ENCODE measurements at regions not wholly inside any gene's neighbourhood (a gene's known extent, or its start where the extent isn't known, plus 50 kb on each side); places are given as distances from the start of the nearest gene placed in this dataset.

GRCh38 chr4:122517345-122517744, 60.8 kb upstream of the IL2 start:
- TF ChIP-seq YY1 (IDR thresholded peaks at IDR 0.05; ENCODE audit: low read depth): no peak
- TF ChIP-seq EP300 (IDR thresholded peaks at IDR 0.05; ENCODE audit: borderline replicate concordance): no peak
- TF ChIP-seq CEBPB (IDR thresholded peaks at IDR 0.05): no peak
- no peak for TF ChIP-seq EGR1 (IDR thresholded peaks at IDR 0.05)
- TF ChIP-seq CREB1 (IDR thresholded peaks at IDR 0.05; ENCODE audit: low read depth): no peak
- no peak for TF ChIP-seq ZBTB7A (IDR thresholded peaks at IDR 0.05; ENCODE audit: low read depth)
- no peak for TF ChIP-seq RAD21 (IDR thresholded peaks at IDR 0.05; ENCODE audit: low read depth)
- no peak for TF ChIP-seq TAF1 (IDR thresholded peaks at IDR 0.05; ENCODE audit: low read depth)
- no peak for TF ChIP-seq MAX (IDR thresholded peaks at IDR 0.05)
- no peak for TF ChIP-seq TEAD4 (IDR thresholded peaks at IDR 0.05)
- no peak for TF ChIP-seq NFIC (IDR thresholded peaks at IDR 0.05)
- no peak for TF ChIP-seq FOXM1 (IDR thresholded peaks at IDR 0.05; ENCODE audit: borderline replicate concordance, low read depth)
- no peak for TF ChIP-seq USF1 (IDR thresholded peaks at IDR 0.05)

GRCh38 chr4:122516376-122516775, 59.9 kb upstream of the IL2 start:
- TF ChIP-seq EGR1 (IDR thresholded peaks at IDR 0.05): no peak
- TF ChIP-seq RAD21 (IDR thresholded peaks at IDR 0.05; ENCODE audit: low read depth): no peak
- TF ChIP-seq USF1 (IDR thresholded peaks at IDR 0.05): no peak
- TF ChIP-seq ZBTB7A (IDR thresholded peaks at IDR 0.05; ENCODE audit: low read depth): no peak
- no peak for TF ChIP-seq YY1 (IDR thresholded peaks at IDR 0.05; ENCODE audit: low read depth)

- TF ChIP-seq TCF12 (IDR thresholded peaks at IDR 0.05; ENCODE audit: low read depth) (no peak), MAX (IDR thresholded peaks at IDR 0.05) (no peak), REST (IDR thresholded peaks at IDR 0.05; ENCODE audit: low read depth) (no peak), FOXM1 (IDR thresholded peaks at IDR 0.05; ENCODE audit: borderline replicate concordance, low read depth) (no peak), ZBTB7A (IDR thresholded peaks at IDR 0.05; ENCODE audit: low read depth) (no peak), YY1 (IDR thresholded peaks at IDR 0.05; ENCODE audit: low read depth) (no peak)
These were observed 58.1 kb upstream of the IL2 start for GRCh38 chr4:122514671-122515070.

GRCh38 chr4:122512430-122512829, 55.9 kb upstream of the IL2 start:
- TF ChIP-seq CREB1 (IDR thresholded peaks at IDR 0.05; ENCODE audit: low read depth): no peak
- no peak for TF ChIP-seq EP300 (IDR thresholded peaks at IDR 0.05; ENCODE audit: borderline replicate concordance)
- no peak for TF ChIP-seq USF1 (IDR thresholded peaks at IDR 0.05)
- TF ChIP-seq FOXM1 (IDR thresholded peaks at IDR 0.05; ENCODE audit: borderline replicate concordance, low read depth): no peak
- TF ChIP-seq MAX (IDR thresholded peaks at IDR 0.05): no peak
- TF ChIP-seq NFIC (IDR thresholded peaks at IDR 0.05): no peak
- TF ChIP-seq REST (IDR thresholded peaks at IDR 0.05; ENCODE audit: low read depth): no peak
- TF ChIP-seq TAF1 (IDR thresholded peaks at IDR 0.05; ENCODE audit: low read depth): no peak
- TF ChIP-seq ZBTB7A (IDR thresholded peaks at IDR 0.05; ENCODE audit: low read depth): no peak
- TF ChIP-seq TCF12 (IDR thresholded peaks at IDR 0.05; ENCODE audit: low read depth): no peak
- no peak for TF ChIP-seq TEAD4 (IDR thresholded peaks at IDR 0.05)

- TF ChIP-seq EGR1 (IDR thresholded peaks at IDR 0.05) (no peak), MAX (IDR thresholded peaks at IDR 0.05) (no peak)
These were observed 51.6 kb upstream of the IL2 start for GRCh38 chr4:122508083-122508482.
